Kidney (tissue), 13 donors: ENCODE measurements at regions not wholly inside any gene's neighbourhood (a gene's known extent, or its start where the extent isn't known, plus 50 kb on each side); places are given as distances from the start of the nearest gene placed in this dataset.

Source experiments
- DNase-seq, 5 donors: peaks; one replicate each; pipeline ENCODE4 v3.0.0-alpha.2; 2013 to 2020
- FAIRE-seq: peaks from 2 replicates; lab custom pipeline; 2012; peaks lifted over from hg19 to GRCh38; lab: Jason Lieb, UNC
- H3K27ac ChIP-seq, 2 donors: one replicate each; pipeline ENCODE4 v1.7.0; 2013; ENCODE audit warnings: low read depth in 2 of 2, low read length in 2 of 2, inconsistent platforms in 1 of 2
- H3K27me3 ChIP-seq: one replicate; pipeline ENCODE4 v1.7.1; 2013; ENCODE audit warnings: low read length, inconsistent platforms; ENCODE audit not compliant: control insufficient read depth, insufficient read depth
- H3K36me3 ChIP-seq, 3 donors: one replicate each; pipeline versions ENCODE4 v1.7.0 to v1.7.1; 2013; ENCODE audit warnings: low read length in 3 of 3, control low read depth in 1 of 3, inconsistent platforms in 1 of 3; ENCODE audit not compliant: insufficient read depth in 3 of 3, control insufficient read depth in 2 of 3
- H3K4me1 ChIP-seq, 3 donors: one replicate each; pipeline versions ENCODE4 v1.7.0 to v1.7.1; 2013; ENCODE audit warnings: low read length in 3 of 3, inconsistent platforms in 1 of 3, low read depth in 1 of 3; ENCODE audit not compliant: control insufficient read depth in 2 of 3, insufficient read depth in 2 of 3
- H3K4me3 ChIP-seq, 3 donors: one replicate each; pipeline versions ENCODE4 v1.7.0 to v1.8.1; 2013; ENCODE audit warnings: low read length in 3 of 3, control low read depth in 1 of 3, inconsistent platforms in 1 of 3
- H3K9ac ChIP-seq, 3 donors: one replicate each; pipeline versions ENCODE4 v1.7.0 to v1.7.1; 2013; ENCODE audit warnings: low read length in 3 of 3, control low read depth in 1 of 3, inconsistent platforms in 1 of 3
- H3K9me3 ChIP-seq, 3 donors: one replicate each; pipeline versions ENCODE4 v1.7.0 to v1.7.1; 2013; ENCODE audit warnings: low read length in 3 of 3, control low read depth in 1 of 3, inconsistent platforms in 1 of 3; ENCODE audit not compliant: control insufficient read depth in 2 of 3, insufficient read depth in 1 of 3
- CTCF ChIP-seq: IDR thresholded peaks from 3 replicates; pipeline ENCODE4 v1.5.1; 2012; ENCODE audit warnings: mild to moderate bottlenecking, moderate library complexity, borderline replicate concordance; ENCODE audit not compliant: insufficient read depth; ENCODE audit errors: extremely low read depth
- intact Hi-C: fragments of 100-400 bp; cut with DNase I; formaldehyde crosslinking; loops from one replicate; pipeline ENCODE4 v1.11.1; 2022
- donor health status: control.
- donor health status: control.
- donor health status: control.
- donor health status: control.
- donor health status: control.
- donor health status: DM: yes; HTN: yes; CAD: no.
- donor health status: Normal renal cell carcinoma (clear cell type).

- no peak overlapping the region for H3K27ac ChIP-seq
- H3K27me3 ChIP-seq, result no peaks in the 10 kb centered on the region
- intact Hi-C loops, result no loop called here
- no peak overlapping the region for H3K9ac ChIP-seq
- no peaks in the 10 kb centered on the region for H3K36me3 ChIP-seq
- no peak for FAIRE-seq
- DNase-seq, result no peak
- peaks cover 0 to 3% (median 0%) of the 10 kb centered on the region in 3 donors for H3K4me1 ChIP-seq
- TF ChIP-seq CTCF, result no peak
- no peaks in the 10 kb centered on the region for H3K9me3 ChIP-seq
- no peak overlapping the region for H3K4me3 ChIP-seq
Measured at GRCh38 chr18:76557026-76557575, 62.1 kb upstream of the ZNF516 start.

DNA sequence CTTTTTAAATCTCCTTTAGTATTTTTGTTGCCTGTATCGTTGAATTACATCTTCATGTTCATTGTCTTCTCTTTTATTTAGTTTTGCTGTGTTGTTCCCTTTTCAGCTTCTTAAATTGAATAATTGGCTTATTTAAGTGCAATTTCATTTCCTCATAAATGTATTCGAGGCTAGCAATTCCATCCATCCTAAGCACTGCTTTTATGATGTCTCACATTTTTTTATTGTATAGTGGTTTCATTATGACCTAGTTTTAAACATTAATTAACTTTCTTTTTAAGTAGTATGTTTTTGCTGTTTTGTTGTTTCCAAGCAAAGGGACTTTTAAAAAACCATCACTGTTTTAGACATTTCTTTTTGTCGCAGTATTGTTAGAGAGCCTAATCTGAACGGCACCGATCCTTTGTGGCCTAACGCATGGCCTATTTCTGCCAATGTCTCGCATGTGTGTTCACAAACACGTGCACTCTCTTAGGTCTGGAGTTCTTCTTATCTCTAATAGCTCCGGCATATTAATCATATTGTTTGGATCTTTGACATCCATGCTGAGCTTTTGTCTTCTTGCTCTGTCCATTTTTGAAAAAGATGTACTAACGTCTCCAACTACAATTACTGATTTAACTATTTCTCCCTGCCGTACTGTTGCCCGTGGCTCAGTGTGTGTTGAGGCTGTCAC lies 59.6 kb upstream of the ZNF516 start:
- no peak for TF ChIP-seq CTCF
- Histone ChIP-seq H3K27ac (no peak overlapping the region), H3K36me3 (no peaks in the 10 kb centered on the region), H3K9ac (no peak overlapping the region), H3K4me1 (peaks cover 0 to 3% (median 0%) of the 10 kb centered on the region in 3 donors), H3K9me3 (no peaks in the 10 kb centered on the region), H3K4me3 (no peak overlapping the region), H3K27me3 (no peaks in the 10 kb centered on the region)
- no peak for DNase-seq
- no peak for FAIRE-seq
- intact Hi-C loops, result no loop called here

- DNase-seq (no peak), FAIRE-seq (no peak)
- Histone ChIP-seq H3K4me3 (no peak overlapping the region), H3K27me3 (no peaks in the 10 kb centered on the region), H3K4me1 (peaks cover 0 to 1% (median 0%) of the 10 kb centered on the region in 3 donors), H3K27ac (no peak overlapping the region), H3K9ac (no peak overlapping the region), H3K9me3 (no peaks in the 10 kb centered on the region), H3K36me3 (no peaks in the 10 kb centered on the region)
- intact Hi-C loops, result no loop called here
- TF ChIP-seq CTCF, result no peak
Measured at GRCh38 chr18:76553715-76554546, 58.9 kb upstream of the ZNF516 start.
